OCI-LY7 (cell line): ENCODE measurements at regions not wholly inside any gene's neighbourhood (a gene's known extent, or its start where the extent isn't known, plus 50 kb on each side); places are given as distances from the start of the nearest gene placed in this dataset.

Experiments
- CTCF ChIP-seq: fragments of 200-600 bp; sonication (generic); conservative IDR thresholded peaks from 2 replicates; pipeline ENCODE4 v1.5.1; 2014; ENCODE audit warnings: mild to moderate bottlenecking, antibody characterized with exemption, low read length, moderate library complexity, mixed read lengths
- EZH2phosphoT487 ChIP-seq: fragments of 200-600 bp; sonication (generic); IDR thresholded peaks from 2 replicates; pipeline ENCODE4 v1.6.1; 2018; ENCODE audit warnings: low read depth, borderline replicate concordance, mild to moderate bottlenecking, mixed run types, antibody characterized with exemption, low read length, moderate library complexity, mixed read lengths

GRCh38 chr1:90387805-90388204 is 329.3 kb downstream of the BARHL2 start:
- no peak for TF ChIP-seq CTCF
- no peak for TF ChIP-seq EZH2phosphoT487
